Right cardiac atrium (tissue), 5 donors: ENCODE measurements at regions not wholly inside any gene's neighbourhood (a gene's known extent, or its start where the extent isn't known, plus 50 kb on each side); places are given as distances from the start of the nearest gene placed in this dataset.

ENCODE experiments used
- ATAC-seq, 2 donors: fragments of 200-7000 bp; cut with Tn5 transposase; one replicate each; pipeline versions ENCODE4 v1.8.0 to v1.9.1; 2020; ENCODE audit warnings: moderate library complexity in 2 of 2, mild to moderate bottlenecking in 1 of 2
- DNase-seq, 3 donors: peaks; one replicate each; pipeline ENCODE4 v3.0.0-alpha.2; 2020
- H3K27ac ChIP-seq: one replicate; pipeline ENCODE4 v1.5.1; 2013; ENCODE audit warnings: mild to moderate bottlenecking, low read length, control low read depth, moderate library complexity
- H3K27me3 ChIP-seq: one replicate; pipeline ENCODE4 v1.6.1; 2013; ENCODE audit not compliant: control insufficient read depth, insufficient read depth
- H3K4me1 ChIP-seq: one replicate; pipeline ENCODE4 v1.6.1; 2013; ENCODE audit warnings: low read length; ENCODE audit not compliant: control insufficient read depth, insufficient read depth
- H3K4me3 ChIP-seq: one replicate; pipeline ENCODE4 v1.5.1; 2013; ENCODE audit warnings: low read length, control low read depth
- H3K9me3 ChIP-seq: one replicate; pipeline ENCODE4 v1.6.1; 2013; ENCODE audit warnings: low read length; ENCODE audit not compliant: control insufficient read depth
- WGBS: extraction: QIAGEN DNeasy Blood & Tissue Kit; methylation state at CpG from one replicate; pipeline ENCODE4 v1.1.7; 2013; 5-methylcytosine and 5-hydroxymethylcytosine counted together
- intact Hi-C, 4 donors: fragments of 100-400 bp; cut with DNase I; formaldehyde crosslinking; loops; one replicate each; pipeline versions ENCODE4 v1.11.0 to v1.14.0; 2022 to 2023
- donor health status: healthy with polysubstance abuse.
- donor health status: DM: no; HTN: yes; CAD: no.
- donor health status: DM: no; HTN: no; CAD: no.
- donor health status: DM: no; HTN: yes; CAD: no; lungs with severe emphysema.
- donor health status: DM: yes; HTN: yes; CAD: no.

DNA sequence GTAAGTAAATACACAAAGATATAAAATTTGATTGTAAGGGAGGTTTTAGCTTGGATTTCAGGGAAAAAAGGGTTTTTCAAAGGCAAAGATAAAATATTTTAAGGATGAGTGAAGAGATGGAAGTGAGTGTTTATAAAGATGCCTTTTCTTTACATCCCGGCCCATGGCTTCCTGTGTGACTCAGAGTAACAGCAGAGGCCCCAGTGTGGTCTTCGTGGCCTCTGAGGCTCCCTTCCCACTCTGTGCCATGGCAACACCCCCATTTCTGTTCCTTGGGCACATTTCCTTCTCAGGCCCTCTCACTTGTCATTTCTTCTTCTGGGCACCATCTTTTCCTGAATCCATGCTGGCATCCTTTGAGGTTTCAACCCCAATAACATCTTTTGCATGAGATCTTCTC lies 92.6 kb upstream of the TMEM18 start:
- H3K27me3 ChIP-seq: no peaks in the 10 kb centered on the region
- WGBS: 65% methylated on average over 2 of the region's 2 CpGs
- ATAC-seq (no peak), DNase-seq (no peak)
- no peak overlapping the region for H3K4me3 ChIP-seq
- no peaks in the 10 kb centered on the region for H3K4me1 ChIP-seq
- no peaks in the 10 kb centered on the region for H3K9me3 ChIP-seq
- no peak overlapping the region for H3K27ac ChIP-seq
- intact Hi-C loops: no loop called here

DNA sequence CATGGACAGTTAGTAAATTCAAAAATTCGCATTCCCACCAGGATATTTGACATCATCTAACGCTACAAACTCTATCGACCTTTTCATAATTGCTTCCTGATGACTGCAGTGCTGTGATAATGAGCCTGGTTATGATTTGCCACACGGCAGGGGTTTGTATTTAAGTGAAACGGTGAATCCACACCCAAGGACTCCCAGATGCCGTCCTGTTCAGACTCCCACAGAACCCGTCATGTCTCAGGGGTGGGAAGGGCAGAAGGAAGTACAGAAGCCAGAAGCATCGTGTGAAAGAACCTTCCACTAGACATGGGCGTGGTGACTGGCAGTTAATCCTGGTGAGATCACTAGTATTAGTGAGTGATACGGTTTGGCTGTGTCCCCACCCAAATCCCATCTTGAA lies 91.2 kb upstream of the TMEM18 start:
- intact Hi-C loops: no loop called here
- DNase-seq (no peak), ATAC-seq (no peak)
- 73% methylated on average over 10 of the region's 10 CpGs for WGBS
- Histone ChIP-seq H3K4me1 (no peaks in the 10 kb centered on the region), H3K4me3 (no peak overlapping the region), H3K27ac (no peak overlapping the region), H3K27me3 (no peaks in the 10 kb centered on the region), H3K9me3 (no peaks in the 10 kb centered on the region)

DNA sequence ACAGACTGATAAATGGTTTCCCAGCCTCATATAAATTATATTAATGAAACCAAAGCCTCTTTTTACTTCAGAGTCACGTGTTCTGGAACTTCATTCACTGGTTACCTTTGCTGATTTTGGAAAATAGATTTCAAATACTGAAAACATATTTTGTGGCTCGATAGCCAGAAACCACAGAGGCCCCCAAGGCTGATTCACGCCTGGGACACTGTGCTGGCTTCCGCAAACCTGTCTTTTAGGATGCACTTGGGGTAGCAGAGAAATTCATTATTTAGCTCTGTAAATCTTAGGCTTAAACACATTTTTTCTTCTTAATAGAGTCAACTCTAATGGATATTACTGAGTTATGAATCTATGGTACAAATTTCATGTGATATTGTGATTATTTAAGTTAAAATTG lies 90.7 kb upstream of the TMEM18 start:
- Histone ChIP-seq H3K4me1 (no peaks in the 10 kb centered on the region), H3K4me3 (no peak overlapping the region), H3K9me3 (no peaks in the 10 kb centered on the region), H3K27ac (no peak overlapping the region), H3K27me3 (no peaks in the 10 kb centered on the region)
- intact Hi-C loops: no loop called here
- WGBS: 87% methylated on average over 4 of the region's 4 CpGs
- ATAC-seq (no peak), DNase-seq (no peak)

DNA sequence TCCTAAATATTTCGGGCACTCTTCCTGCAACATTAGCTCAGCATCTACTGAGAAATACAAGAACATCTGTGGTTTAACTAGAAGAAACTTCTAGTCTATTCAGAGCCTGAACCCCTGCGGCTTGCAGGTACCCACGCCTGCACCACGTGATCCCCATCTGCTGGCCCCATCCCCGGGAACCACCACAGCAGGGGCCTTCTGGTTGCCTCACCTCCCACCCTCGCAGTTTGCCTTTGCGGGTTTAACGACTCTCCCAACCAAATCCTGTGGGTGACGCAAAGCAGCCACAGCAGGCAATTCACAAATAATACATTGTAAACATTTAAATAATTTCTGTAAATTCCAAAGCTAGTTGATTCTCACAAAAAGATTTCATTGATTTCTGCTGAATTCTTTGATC lies 90.2 kb upstream of the TMEM18 start:
- no peak for ATAC-seq
- H3K27ac ChIP-seq: no peak overlapping the region
- H3K27me3 ChIP-seq: no peaks in the 10 kb centered on the region
- WGBS: 61% methylated on average over 9 of the region's 9 CpGs
- no peak overlapping the region for H3K4me3 ChIP-seq
- intact Hi-C loops: no loop called here
- H3K9me3 ChIP-seq: no peaks in the 10 kb centered on the region
- no peak for DNase-seq
- H3K4me1 ChIP-seq: no peaks in the 10 kb centered on the region

DNA sequence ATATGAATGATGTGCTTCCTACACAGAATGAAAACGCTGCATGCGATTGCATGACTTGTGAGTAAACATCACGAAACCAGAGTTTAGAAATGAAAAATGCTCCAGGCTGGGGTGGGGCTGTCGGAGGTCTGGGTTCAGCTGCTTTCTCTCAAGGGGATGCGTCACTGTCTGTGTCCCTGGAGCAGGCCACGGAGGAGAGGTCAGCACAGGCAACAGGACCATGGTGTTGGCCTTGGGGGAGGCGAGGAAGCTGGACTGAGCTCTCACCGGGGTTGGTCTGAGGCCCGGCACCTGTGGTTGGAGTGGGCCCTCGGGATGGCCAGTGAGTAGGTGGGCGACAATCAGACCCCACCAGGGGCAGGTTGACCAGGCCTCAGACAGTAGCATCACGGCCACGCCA lies 89.0 kb upstream of the TMEM18 start:
- intact Hi-C loops: no loop called here
- Histone ChIP-seq H3K9me3 (no peaks in the 10 kb centered on the region), H3K27me3 (no peaks in the 10 kb centered on the region), H3K4me1 (no peaks in the 10 kb centered on the region), H3K4me3 (no peak overlapping the region), H3K27ac (no peak overlapping the region)
- DNase-seq: no peak
- WGBS: 87% methylated on average over 13 of the region's 13 CpGs
- no peak for ATAC-seq

DNA sequence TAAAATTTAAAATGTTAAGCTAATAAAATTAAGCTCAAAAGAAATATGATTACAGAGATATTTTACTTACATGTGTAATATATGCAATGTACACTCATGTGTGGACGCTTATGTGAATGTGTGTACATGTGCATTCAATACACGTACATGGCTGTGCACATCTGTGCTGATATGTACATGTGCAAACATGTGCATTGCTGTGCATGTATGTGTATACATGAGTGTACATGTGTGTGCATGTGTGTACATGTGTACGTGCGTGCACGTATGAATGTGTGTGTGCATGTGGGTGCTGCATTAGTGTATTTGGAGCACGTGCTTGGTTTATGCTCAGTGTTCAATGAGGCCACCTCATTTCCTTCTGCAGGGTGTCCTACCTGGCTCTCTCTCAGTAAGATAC lies 88.2 kb upstream of the TMEM18 start:
- intact Hi-C loops: no loop called here
- no peak overlapping the region for H3K4me3 ChIP-seq
- WGBS: 95% methylated on average over 6 of the region's 6 CpGs

DNA sequence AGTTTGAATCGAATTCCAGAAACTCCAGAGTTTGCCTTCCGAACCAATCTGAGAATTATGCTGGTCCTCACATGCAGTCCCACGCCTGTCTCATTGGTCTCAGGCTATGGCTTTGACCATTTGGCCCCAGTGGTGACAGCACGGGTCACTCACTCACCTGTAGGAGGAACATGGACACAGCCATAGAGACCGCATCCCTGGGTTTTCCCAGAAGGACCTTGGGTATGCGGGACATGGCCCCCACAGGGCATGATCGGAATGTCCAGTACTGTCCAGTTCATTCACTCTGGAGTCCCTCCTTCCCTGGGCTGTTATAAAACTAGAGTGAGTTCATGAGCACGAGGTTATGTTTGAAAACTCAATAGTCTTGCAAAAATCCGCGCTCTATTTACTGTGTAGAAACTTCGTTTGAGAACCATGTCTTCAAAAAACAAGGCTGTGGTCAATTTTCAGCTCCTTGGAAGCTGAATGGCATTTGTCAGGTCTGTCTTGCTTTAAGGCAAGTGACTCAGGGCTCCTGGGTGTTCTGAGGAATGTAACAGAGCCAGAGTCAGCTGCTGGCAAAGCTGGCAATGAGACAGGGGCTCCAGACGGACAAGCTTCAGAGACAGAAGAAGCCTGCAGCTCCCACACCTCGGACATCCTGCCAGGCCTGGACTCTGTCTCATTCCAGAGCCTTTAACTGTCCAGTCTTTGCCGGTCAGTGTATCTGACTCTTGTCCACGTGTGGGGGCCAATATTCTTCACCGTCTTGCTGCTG lies 86.7 kb upstream of the TMEM18 start:
- H3K4me3 ChIP-seq: no peak overlapping the region
- no peaks in the 10 kb centered on the region for H3K27me3 ChIP-seq
- ATAC-seq (no peak), DNase-seq (no peak)
- H3K27ac ChIP-seq: no peak overlapping the region
- H3K4me1 ChIP-seq: no peaks in the 10 kb centered on the region
- no peaks in the 10 kb centered on the region for H3K9me3 ChIP-seq
- intact Hi-C loops: no loop called here
- WGBS: 79% methylated on average over 16 of the region's 16 CpGs

More for the DNA sequence above, 88.2 kb upstream of the TMEM18 start:
- H3K9me3 ChIP-seq: no peaks in the 10 kb centered on the region
- DNase-seq: no peak
- H3K4me1 ChIP-seq: no peaks in the 10 kb centered on the region
- no peak for ATAC-seq
- no peak overlapping the region for H3K27ac ChIP-seq
- H3K27me3 ChIP-seq: no peaks in the 10 kb centered on the region

DNA sequence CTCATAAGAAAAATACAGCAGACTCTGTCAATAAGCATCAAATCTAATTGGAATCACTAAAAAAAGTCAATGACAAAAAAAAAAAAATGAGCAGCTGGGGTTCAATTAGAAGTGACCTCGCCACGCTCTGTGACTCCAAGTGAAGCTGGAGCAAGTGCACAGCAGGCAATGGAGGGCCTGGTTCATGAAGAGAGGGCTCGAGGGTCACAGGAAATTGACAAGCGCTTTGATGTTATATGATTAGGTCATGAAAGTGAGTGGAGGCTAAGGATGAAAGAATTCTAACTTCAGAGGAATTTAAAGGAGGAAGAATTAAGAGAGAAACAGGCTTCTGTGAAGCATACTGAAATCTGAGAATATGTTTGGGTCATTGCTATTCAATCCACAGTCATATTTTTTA lies 85.4 kb upstream of the TMEM18 start:
- ATAC-seq: no peak
- no peak for DNase-seq
- no peak overlapping the region for H3K4me3 ChIP-seq
- 76% methylated on average over 4 of the region's 4 CpGs for WGBS
- no peaks in the 10 kb centered on the region for H3K27me3 ChIP-seq
- H3K27ac ChIP-seq: no peak overlapping the region
- no peaks in the 10 kb centered on the region for H3K9me3 ChIP-seq
- H3K4me1 ChIP-seq: no peaks in the 10 kb centered on the region
- intact Hi-C loops: no loop called here

DNA sequence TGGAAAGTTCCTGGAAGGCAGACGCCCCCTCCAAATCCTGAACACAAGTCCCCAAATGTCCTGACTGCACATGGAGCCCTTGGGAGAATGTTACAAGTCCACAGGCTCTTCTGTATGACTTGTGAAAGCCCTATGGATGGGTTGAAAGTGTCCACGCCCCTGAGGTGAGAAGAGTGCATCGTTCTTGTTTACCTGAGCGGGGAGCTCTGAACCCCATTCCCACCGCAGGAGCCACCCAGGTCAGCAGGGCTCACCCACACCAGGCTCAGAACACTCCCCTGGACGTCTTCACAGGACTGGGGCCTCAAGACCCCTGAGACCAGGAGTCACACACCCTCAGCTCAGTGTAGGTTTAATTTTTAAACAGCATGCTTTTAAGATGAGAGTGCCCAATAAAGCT lies 84.2 kb upstream of the TMEM18 start:
- ATAC-seq (no peak), DNase-seq (no peak)
- intact Hi-C loops: no loop called here
- no peak overlapping the region for H3K4me3 ChIP-seq
- 69% methylated on average over 6 of the region's 6 CpGs for WGBS
- no peaks in the 10 kb centered on the region for H3K4me1 ChIP-seq
- no peaks in the 10 kb centered on the region for H3K9me3 ChIP-seq
- H3K27ac ChIP-seq: no peak overlapping the region
- no peaks in the 10 kb centered on the region for H3K27me3 ChIP-seq

DNA sequence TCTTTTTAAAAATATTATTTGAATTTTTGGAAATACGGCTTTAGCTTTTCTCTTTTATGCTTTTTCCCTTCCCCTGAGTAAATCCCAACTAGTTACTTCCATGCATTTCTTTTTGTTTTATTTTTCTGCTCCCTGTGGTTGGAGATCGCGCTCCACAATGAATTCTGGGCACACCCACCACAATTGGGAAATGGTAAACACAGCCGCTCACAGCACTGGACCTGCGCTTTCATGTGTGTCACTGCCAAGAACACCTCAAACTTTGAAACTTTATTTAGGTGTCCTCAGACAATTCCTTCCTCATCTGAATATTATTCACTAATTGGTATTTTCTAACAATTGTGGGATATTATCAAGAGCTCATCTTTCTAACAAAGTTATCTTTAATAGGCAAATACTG lies 82.8 kb upstream of the TMEM18 start:
- no peak overlapping the region for H3K27ac ChIP-seq
- ATAC-seq: no peak
- no peaks in the 10 kb centered on the region for H3K27me3 ChIP-seq
- intact Hi-C loops: no loop called here
- 88% methylated on average over 5 of the region's 5 CpGs for WGBS
- H3K4me3 ChIP-seq: no peak overlapping the region
- no peaks in the 10 kb centered on the region for H3K9me3 ChIP-seq
- no peaks in the 10 kb centered on the region for H3K4me1 ChIP-seq
- no peak for DNase-seq

DNA sequence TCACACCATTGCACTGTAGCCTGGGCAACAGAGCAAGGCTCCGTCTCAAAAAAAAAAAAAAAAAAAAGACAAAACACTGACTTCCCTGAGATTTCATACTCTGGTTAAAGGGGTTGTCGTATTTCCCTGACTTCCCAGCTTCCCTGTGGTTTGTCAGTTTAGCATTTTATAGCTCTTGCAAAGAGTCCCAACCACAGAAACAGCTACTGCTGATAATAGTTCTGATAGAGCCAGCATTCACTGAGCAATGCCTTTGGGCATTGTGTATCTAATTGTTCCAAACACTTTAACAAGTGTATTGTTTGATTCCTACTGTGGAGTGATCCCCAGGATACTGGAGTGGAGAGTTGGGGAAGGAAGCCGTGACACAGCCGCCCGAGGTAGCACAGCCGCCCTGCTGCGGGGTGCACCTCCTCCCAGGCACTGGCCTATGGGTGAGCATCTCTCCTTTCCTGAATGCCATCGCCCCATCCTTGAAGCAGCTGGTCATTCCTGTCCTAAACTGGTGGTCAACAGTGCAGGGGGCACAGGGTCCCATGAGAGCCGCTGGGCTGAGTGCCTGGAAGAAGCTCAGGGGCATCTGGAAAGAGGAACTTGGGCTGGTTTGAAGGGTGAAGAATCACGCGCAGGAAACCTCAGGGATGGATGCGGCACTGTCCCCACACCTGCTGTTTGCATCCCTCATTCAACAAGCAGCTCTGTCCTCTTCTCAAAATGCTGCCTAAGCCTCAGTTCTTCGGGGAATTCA lies 81.0 kb upstream of the TMEM18 start:
- Histone ChIP-seq H3K27me3 (no peaks in the 10 kb centered on the region), H3K27ac (no peak overlapping the region), H3K9me3 (no peaks in the 10 kb centered on the region), H3K4me3 (no peak overlapping the region), H3K4me1 (no peaks in the 10 kb centered on the region)
- WGBS: 80% methylated on average over 13 of the region's 13 CpGs
- intact Hi-C loops: no loop called here
- DNase-seq: no peak
- no peak for ATAC-seq
